Transverse colon (tissue), 4 donors: ENCODE measurements at regions not wholly inside any gene's neighbourhood (a gene's known extent, or its start where the extent isn't known, plus 50 kb on each side); places are given as distances from the start of the nearest gene placed in this dataset.

Source experiments
- DNase-seq: peaks from one replicate; pipeline ENCODE4 v3.0.0-alpha.2; 2019
- H3K27ac ChIP-seq, 4 donors: fragments of 200-600 bp; sonication (generic); 2 replicates each; pipeline ENCODE4 v1.5.1; 2016 to 2018; ENCODE audit warnings: inconsistent platforms in 4 of 4
- H3K27me3 ChIP-seq: fragments of 200-600 bp; sonication (generic); 2 replicates; pipeline ENCODE4 v1.5.1; 2017; ENCODE audit warnings: inconsistent platforms
- H3K36me3 ChIP-seq, 4 donors: fragments of 200-600 bp; sonication (generic); 2 replicates each; pipeline ENCODE4 v1.5.1; 2017 to 2019; ENCODE audit warnings: inconsistent platforms in 4 of 4
- H3K4me1 ChIP-seq, 4 donors: fragments of 200-600 bp; sonication (generic); 2 replicates each; pipeline ENCODE4 v1.5.1; 2017 to 2020; ENCODE audit warnings: inconsistent platforms in 4 of 4
- H3K4me3 ChIP-seq, 4 donors: fragments of 200-600 bp; sonication (generic); 1 replicate in 1 of 4; 2 replicates in 3 of 4; pipeline versions ENCODE4 v1.5.1 to v1.6.1; 2017 to 2019; ENCODE audit warnings: inconsistent platforms in 4 of 4
- H3K9me3 ChIP-seq, 2 donors: fragments of 200-600 bp; sonication (generic); 2 replicates each; pipeline ENCODE4 v1.5.1; 2017 to 2019; ENCODE audit warnings: inconsistent platforms in 2 of 2
- CTCF ChIP-seq, 5 experiments: fragments of 200-600 bp in 3 of 5; fragments of 450-650 bp in 2 of 5; sonication (generic) in 3 of 5; IDR thresholded peaks; 1 replicate in 2 of 5; 2 replicates in 3 of 5; pipeline ENCODE4 v1.5.1; 2016 to 2017; ENCODE audit warnings: antibody characterized with exemption in 5 of 5, inconsistent platforms in 3 of 5, mild to moderate bottlenecking in 2 of 5, moderate library complexity in 1 of 5
- EP300 ChIP-seq: sonication (generic); formaldehyde crosslinking; IDR thresholded peaks from one replicate; pipeline ENCODE4 v1.6.1; 2017; ENCODE audit warnings: antibody characterized with exemption, low read depth
- POLR2A ChIP-seq: fragments of 450-650 bp; IDR thresholded peaks from one replicate; pipeline ENCODE4 v1.6.1; 2016; ENCODE audit warnings: antibody characterized with exemption, mild to moderate bottlenecking, moderate library complexity
- POLR2AphosphoS5 ChIP-seq, 3 donors: sonication (generic); formaldehyde crosslinking; IDR thresholded peaks; one replicate each; pipeline ENCODE4 v1.6.1; 2016; ENCODE audit warnings: antibody characterized with exemption in 3 of 3
- WGBS, 2 donors: methylation state at CpG; one replicate each; pipeline ENCODE4 v1.1.5; 2018; ENCODE audit warnings: low coverage in 1 of 2; 5-methylcytosine and 5-hydroxymethylcytosine counted together
- in situ Hi-C, 4 donors: fragments of 200-750 bp; cut with MboI; loops; one replicate each; pipeline versions ENCODE4 v1.15.0 to v1.15.1; 2017; ENCODE audit warnings: low sequenced_read_pairs in 3 of 4, low pct_ligation_motif_present in 1 of 4, low pct_unique_long_range_greater_than_20kb in 1 of 4
- intact Hi-C: fragments of 100-400 bp; cut with DNase I; formaldehyde crosslinking; loops from one replicate; pipeline ENCODE4 v1.15.1; 2023; ENCODE audit warnings: low total_unique reads

DNA sequence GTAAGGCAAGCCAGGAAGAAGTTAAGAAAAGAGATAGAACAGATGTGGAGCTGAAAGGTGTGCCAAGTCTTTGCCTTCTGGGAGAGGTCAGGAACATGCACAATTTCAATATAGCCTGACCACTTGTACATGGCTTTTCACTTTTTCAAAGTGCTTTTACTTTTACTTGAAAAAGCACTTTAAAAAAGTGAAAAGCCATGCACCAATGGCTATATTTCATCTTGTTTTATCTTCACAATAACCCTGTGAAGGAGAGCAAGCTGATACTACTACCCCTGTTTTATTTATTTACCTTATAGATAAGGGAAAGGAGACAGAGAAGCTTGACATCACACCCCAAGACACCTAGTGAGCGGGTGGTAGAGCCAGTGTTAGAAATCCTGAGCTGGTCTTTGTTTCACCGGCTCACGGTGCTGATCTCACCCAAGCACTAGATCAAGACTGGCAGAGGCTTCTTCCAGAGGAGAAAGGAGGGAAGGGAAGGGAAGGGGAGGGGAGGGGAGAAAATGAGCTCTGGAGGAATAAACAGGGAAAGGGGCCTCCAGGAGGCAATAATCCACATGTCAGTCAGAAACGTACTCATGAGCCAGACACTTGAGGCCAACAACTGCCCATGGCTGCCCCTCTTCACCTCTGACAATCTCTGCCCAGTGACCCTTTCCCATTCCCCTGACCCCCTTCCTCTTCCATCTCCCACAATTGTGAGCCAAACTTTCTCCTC lies 455.4 kb downstream of the FOXO1 start:
- no peak for TF ChIP-seq POLR2AphosphoS5 (IDR thresholded peaks at IDR 0.05)
- no peak for TF ChIP-seq EP300
- TF ChIP-seq CTCF (IDR thresholded peaks at IDR 0.05), result no peak
- TF ChIP-seq POLR2A, result no peak
- DNase-seq, result no peak
- in situ Hi-C loops, result no loop called here

DNA sequence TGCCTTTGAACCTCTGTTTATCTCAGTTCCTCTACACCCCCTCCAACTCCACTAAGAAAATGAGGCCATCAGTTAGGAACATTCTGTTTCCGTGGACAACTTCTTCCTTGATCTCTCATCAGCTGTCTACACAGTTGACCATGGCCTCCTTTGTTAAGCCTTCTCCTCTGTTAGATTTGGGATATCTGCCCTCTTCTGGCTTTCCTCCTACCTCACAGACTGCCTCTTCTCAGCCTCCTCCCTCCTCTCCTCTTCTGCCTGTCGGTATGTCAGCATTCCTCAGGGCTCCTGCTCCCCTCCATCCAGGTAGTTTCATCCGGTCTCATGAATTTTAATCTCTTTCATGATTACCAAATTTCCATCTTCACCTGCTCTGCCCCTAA lies 454.9 kb downstream of the FOXO1 start:
- in situ Hi-C loops, result no loop called here
- Histone ChIP-seq H3K9me3 (no peaks in the 10 kb centered on the region), H3K4me1 (no peaks in the 10 kb centered on the region), H3K36me3 (no peaks in the 10 kb centered on the region), H3K27me3 (no peaks in the 10 kb centered on the region), H3K4me3 (no peak overlapping the region), H3K27ac (no peak overlapping the region)
- 77 to 81% methylated on average over 3 of the region's 3 CpGs for WGBS, 2 donors
- intact Hi-C loops, result no loop called here
- TF ChIP-seq POLR2A (no peak), POLR2AphosphoS5 (IDR thresholded peaks at IDR 0.05) (no peak), EP300 (no peak), CTCF (IDR thresholded peaks at IDR 0.05) (no peak)
- DNase-seq, result no peak

More for the DNA sequence above, 455.4 kb downstream of the FOXO1 start:
- 40 to 58% methylated on average over 2 to 4 of the region's 4 CpGs for WGBS, 2 donors
- H3K4me3 ChIP-seq, result no peak overlapping the region
- H3K9me3 ChIP-seq, result no peaks in the 10 kb centered on the region
- no peaks in the 10 kb centered on the region for H3K27me3 ChIP-seq
- intact Hi-C loops, result no loop called here
- no peaks in the 10 kb centered on the region for H3K4me1 ChIP-seq
- no peak overlapping the region for H3K27ac ChIP-seq
- no peaks in the 10 kb centered on the region for H3K36me3 ChIP-seq

DNA sequence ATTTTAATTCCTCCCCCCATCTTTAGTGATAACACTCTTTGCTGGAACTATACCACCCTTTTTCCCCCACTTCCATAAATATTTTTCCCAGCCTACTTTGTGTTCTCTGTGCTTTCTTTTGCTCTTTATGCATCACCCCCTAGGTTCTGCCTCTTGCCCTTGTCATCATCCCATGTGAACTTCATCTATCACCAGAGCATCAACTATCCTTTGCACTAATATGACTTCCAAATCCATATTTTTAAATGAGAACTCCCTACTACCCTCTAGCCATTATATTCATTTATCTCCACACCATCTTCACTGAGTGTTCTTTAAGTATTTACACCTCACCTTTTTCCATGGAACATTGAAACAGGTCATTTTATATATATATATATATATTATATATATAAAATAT lies 452.7 kb downstream of the FOXO1 start:
- in situ Hi-C loops (no loop called here), intact Hi-C loops (no loop called here)
- TF ChIP-seq POLR2AphosphoS5 (IDR thresholded peaks at IDR 0.05) (no peak), POLR2A (no peak), EP300 (no peak), CTCF (IDR thresholded peaks at IDR 0.05) (no peak)
- no peaks in the 10 kb centered on the region for H3K27me3 ChIP-seq
- no peaks in the 10 kb centered on the region for H3K36me3 ChIP-seq
- H3K4me3 ChIP-seq, result no peak overlapping the region
- no peaks in the 10 kb centered on the region for H3K4me1 ChIP-seq
- no peak for DNase-seq
- H3K27ac ChIP-seq, result no peak overlapping the region
- no peaks in the 10 kb centered on the region for H3K9me3 ChIP-seq

DNA sequence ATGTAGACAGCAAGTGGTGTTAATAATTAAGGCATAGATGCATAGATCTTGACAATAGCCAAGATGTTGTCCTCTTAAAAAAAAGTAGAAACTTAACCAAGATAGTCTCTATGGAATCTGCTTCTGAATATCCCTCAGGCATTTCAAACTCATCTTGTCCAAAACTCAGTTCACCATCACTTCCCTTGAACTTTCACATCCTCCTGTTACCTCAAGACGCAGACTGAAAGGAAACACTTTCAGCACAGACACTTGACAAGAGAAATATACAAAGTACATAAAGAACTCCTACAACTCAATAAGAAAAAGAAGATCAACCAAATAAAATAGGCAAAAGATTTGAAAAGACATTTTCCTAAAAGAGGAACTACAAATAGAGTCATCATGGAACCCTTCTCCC lies 451.1 kb downstream of the FOXO1 start:
- Histone ChIP-seq H3K9me3 (no peaks in the 10 kb centered on the region), H3K4me1 (no peaks in the 10 kb centered on the region), H3K36me3 (no peaks in the 10 kb centered on the region), H3K4me3 (no peak overlapping the region), H3K27me3 (no peaks in the 10 kb centered on the region), H3K27ac (no peak overlapping the region)
- DNase-seq, result no peak
- WGBS, 2 donors, result 55 to 85% methylated on average over 1 of the region's 1 CpG
- intact Hi-C loops (no loop called here), in situ Hi-C loops (no loop called here)
- no peak for TF ChIP-seq POLR2AphosphoS5 (IDR thresholded peaks at IDR 0.05)
- TF ChIP-seq CTCF (IDR thresholded peaks at IDR 0.05), result no peak
- no peak for TF ChIP-seq EP300
- TF ChIP-seq POLR2A, result no peak
